DND-41 (cell line): ENCODE measurements at regions not wholly inside any gene's neighbourhood (a gene's known extent, or its start where the extent isn't known, plus 50 kb on each side); places are given as distances from the start of the nearest gene placed in this dataset.

Experiments
- ATAC-seq: fragments of 200-7000 bp; cut with Tn5 transposase; 3 replicates; pipeline ENCODE4 v1.9.1; 2021; ENCODE audit warnings: low read depth; ENCODE audit not compliant: insufficient read depth
- DNase-seq: peaks from one replicate; pipeline ENCODE4 v3.0.0-alpha.2; 2020
- H2AFZ ChIP-seq: 2 replicates; pipeline ENCODE4 v1.6.0; 2012; ENCODE audit warnings: low read depth, low read length
- H3K27ac ChIP-seq: 2 replicates; pipeline ENCODE4 v1.5.1; 2012; ENCODE audit warnings: low read length, inconsistent platforms
- H3K27me3 ChIP-seq: fragments of 200-600 bp; sonication (generic); 2 replicates; pipeline ENCODE4 v1.6.0; 2012; ENCODE audit warnings: low read length, mild to moderate bottlenecking, inconsistent platforms; ENCODE audit not compliant: insufficient read depth, poor library complexity
- H3K36me3 ChIP-seq: 2 replicates; pipeline ENCODE4 v1.5.1; 2012; ENCODE audit warnings: low read length, inconsistent platforms; ENCODE audit not compliant: insufficient read depth
- H3K4me1 ChIP-seq: 2 replicates; pipeline ENCODE4 v1.5.1; 2012; ENCODE audit warnings: mild to moderate bottlenecking, low read length; ENCODE audit not compliant: insufficient read depth
- H3K4me2 ChIP-seq: 2 replicates; pipeline ENCODE4 v1.6.0; 2012; ENCODE audit warnings: mild to moderate bottlenecking, moderate library complexity, low read length, inconsistent platforms; ENCODE audit not compliant: insufficient read depth
- H3K4me3 ChIP-seq, 2 experiments: fragments of 200-600 bp in 1 of 2; shearing (Covaris generic) in 1 of 2; 2 replicates each; pipeline ENCODE4 v1.5.1; 2012 to 2016; ENCODE audit warnings: inconsistent platforms in 2 of 2, low read length in 2 of 2, mild to moderate bottlenecking in 2 of 2, low read depth in 1 of 2, moderate library complexity in 1 of 2
- H3K79me2 ChIP-seq: 2 replicates; pipeline ENCODE4 v1.6.0; 2012; ENCODE audit warnings: low read length, inconsistent platforms; ENCODE audit not compliant: insufficient read depth
- H3K9ac ChIP-seq: 2 replicates; pipeline ENCODE4 v1.6.0; 2012; ENCODE audit warnings: low read depth, mild to moderate bottlenecking, inconsistent platforms, low read length, moderate library complexity
- H3K9me3 ChIP-seq: 2 replicates; pipeline ENCODE4 v1.5.1; 2012; ENCODE audit warnings: low read length, moderate library complexity, mild to moderate bottlenecking, inconsistent platforms; ENCODE audit not compliant: insufficient read depth, severe bottlenecking
- H4K20me1 ChIP-seq: 2 replicates; pipeline ENCODE4 v1.6.0; 2012; ENCODE audit warnings: low read length; ENCODE audit not compliant: insufficient read depth
- EZH2 ChIP-seq: IDR thresholded peaks from 3 replicates; pipeline ENCODE4 v1.6.1; 2012; ENCODE audit warnings: borderline replicate concordance, low read depth, mild to moderate bottlenecking, moderate library complexity, low read length, inconsistent platforms; ENCODE audit not compliant: severe bottlenecking
- TF ChIP-seq, protein P1 (sequence below): IDR thresholded peaks from 2 replicates; pipeline ENCODE4 v1.5.1; 2012; ENCODE audit warnings: borderline replicate concordance, low read length, moderate library complexity, mild to moderate bottlenecking; ENCODE audit not compliant: poor library complexity, severe bottlenecking; ENCODE audit errors: extremely low read depth

DNA sequence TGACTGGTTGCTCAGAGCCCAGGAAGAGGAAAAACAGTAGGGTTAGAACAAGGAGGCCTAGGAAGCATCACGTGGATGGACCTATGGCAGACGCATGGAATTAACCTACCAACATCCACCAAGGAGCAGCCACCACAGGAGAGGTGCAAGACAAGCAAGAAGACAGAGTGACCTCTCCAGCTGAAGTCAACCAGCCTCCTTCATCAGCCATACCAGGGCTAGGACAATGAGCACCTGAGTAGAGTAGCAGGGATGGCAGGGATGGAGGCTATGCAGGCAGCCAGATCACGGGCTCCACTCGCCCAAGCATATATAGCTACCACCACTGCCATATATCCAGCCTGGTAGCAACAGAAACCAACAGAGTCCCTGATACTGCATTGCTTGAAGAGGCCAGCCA, 202.1 kb upstream of the B3GAT1 start:
- H3K27me3 ChIP-seq, result no peaks in the 10 kb centered on the region
- H3K4me3 ChIP-seq, result no peak overlapping the region
- H3K79me2 ChIP-seq, result no peaks in the 10 kb centered on the region
- no peaks in the 10 kb centered on the region for H4K20me1 ChIP-seq
- DNase-seq (no peak), ATAC-seq (no peak)
- H3K9me3 ChIP-seq, result no peaks in the 10 kb centered on the region
- H3K9ac ChIP-seq, result no peak overlapping the region
- peaks cover 36% of the 10 kb centered on the region for H3K4me1 ChIP-seq
- no peak overlapping the region for H3K4me2 ChIP-seq
- H3K36me3 ChIP-seq, result no peaks in the 10 kb centered on the region
- TF ChIP-seq, protein P1, sequence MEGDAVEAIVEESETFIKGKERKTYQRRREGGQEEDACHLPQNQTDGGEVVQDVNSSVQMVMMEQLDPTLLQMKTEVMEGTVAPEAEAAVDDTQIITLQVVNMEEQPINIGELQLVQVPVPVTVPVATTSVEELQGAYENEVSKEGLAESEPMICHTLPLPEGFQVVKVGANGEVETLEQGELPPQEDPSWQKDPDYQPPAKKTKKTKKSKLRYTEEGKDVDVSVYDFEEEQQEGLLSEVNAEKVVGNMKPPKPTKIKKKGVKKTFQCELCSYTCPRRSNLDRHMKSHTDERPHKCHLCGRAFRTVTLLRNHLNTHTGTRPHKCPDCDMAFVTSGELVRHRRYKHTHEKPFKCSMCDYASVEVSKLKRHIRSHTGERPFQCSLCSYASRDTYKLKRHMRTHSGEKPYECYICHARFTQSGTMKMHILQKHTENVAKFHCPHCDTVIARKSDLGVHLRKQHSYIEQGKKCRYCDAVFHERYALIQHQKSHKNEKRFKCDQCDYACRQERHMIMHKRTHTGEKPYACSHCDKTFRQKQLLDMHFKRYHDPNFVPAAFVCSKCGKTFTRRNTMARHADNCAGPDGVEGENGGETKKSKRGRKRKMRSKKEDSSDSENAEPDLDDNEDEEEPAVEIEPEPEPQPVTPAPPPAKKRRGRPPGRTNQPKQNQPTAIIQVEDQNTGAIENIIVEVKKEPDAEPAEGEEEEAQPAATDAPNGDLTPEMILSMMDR, result no peak
- TF ChIP-seq EZH2, result no peak
- H3K27ac ChIP-seq, result no peak overlapping the region; the same call in 1 of the 2 replicates
- no peak overlapping the region for H2AFZ ChIP-seq

DNA sequence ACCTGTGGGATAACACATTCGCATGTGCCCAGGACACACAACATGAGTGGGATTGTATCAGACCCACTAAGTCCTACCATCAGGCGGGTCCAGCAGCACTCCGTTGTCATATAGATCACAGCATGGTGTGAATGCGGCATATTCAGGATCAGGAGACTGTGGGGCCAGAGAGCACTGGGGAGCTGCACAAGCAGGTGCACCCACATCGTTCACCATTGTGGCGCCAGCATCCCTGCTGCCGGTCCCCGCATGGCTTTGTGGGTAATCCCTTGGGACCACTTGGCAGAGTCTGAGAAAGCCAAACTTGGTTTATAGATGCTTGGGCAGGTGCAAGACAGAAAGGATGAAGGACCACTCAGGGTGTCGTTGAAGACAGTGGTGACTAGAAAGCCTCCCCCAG, 201.6 kb upstream of the B3GAT1 start:
- Histone ChIP-seq H3K36me3 (no peaks in the 10 kb centered on the region), H3K9ac (no peak overlapping the region), H3K9me3 (no peaks in the 10 kb centered on the region), H3K4me3 (no peak overlapping the region), H2AFZ (no peak overlapping the region), H3K27ac (no peak overlapping the region), H3K79me2 (no peaks in the 10 kb centered on the region), H3K4me2 (no peak overlapping the region), H3K27me3 (no peaks in the 10 kb centered on the region), H3K4me1 (peaks cover 31% of the 10 kb centered on the region), H4K20me1 (no peaks in the 10 kb centered on the region)
- no peak for ATAC-seq
- TF ChIP-seq, protein P1, result no peak
- TF ChIP-seq EZH2, result no peak
- peak; percentile 43 for DNase-seq

DNA sequence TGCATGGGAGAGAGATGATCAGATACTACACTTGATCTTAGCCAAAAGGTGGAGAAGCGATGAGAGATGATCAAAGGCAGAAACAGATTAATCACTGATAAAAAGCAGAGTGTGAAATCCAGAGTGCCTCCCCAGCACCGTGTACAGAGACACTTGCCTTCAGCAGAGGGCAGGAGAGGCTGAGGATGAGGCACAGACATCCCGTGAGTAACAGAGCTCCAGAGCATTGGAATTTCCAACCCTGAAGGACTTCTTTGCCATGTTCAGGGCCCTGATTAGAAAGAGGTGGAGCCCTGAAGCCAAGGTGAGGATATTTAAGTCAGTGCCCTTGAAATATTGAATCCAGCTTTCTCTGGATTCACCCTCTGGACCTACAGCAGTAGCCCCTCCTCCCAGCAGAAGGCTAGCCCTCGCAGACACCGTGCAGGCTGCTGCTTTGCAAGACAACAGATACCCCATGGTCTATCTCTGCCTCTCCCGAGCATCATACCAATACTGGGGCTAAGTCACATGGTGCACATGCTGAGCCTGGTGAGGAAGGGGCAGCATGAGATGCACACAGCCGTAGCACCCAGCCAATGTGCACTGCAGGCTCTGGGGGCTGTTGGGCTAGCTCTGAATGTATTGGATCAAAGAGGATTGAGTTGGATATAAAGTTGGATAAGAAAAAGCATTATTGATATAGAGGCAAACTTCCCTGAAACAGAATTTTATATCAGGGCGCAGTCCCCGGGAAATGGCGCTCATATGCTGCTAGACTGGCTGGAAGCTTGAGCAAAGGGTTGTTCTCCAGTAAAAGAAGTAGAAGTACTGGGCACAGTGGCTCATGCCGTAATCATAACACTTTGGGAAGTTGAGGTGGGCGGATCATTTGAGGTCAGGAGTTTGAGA, 200.3 kb upstream of the B3GAT1 start:
- DNase-seq, result no peak
- no peak for ATAC-seq
- Histone ChIP-seq H3K9ac (no peak overlapping the region), H3K27me3 (no peaks in the 10 kb centered on the region), H2AFZ (no peak overlapping the region), H3K4me2 (no peak overlapping the region), H3K4me3 (no peak overlapping the region), H3K4me1 (peaks cover 19% of the 10 kb centered on the region), H3K79me2 (no peaks in the 10 kb centered on the region), H3K36me3 (no peaks in the 10 kb centered on the region), H3K27ac (no peak overlapping the region), H4K20me1 (no peaks in the 10 kb centered on the region), H3K9me3 (no peaks in the 10 kb centered on the region)
- TF ChIP-seq, protein P1, result no peak

DNA sequence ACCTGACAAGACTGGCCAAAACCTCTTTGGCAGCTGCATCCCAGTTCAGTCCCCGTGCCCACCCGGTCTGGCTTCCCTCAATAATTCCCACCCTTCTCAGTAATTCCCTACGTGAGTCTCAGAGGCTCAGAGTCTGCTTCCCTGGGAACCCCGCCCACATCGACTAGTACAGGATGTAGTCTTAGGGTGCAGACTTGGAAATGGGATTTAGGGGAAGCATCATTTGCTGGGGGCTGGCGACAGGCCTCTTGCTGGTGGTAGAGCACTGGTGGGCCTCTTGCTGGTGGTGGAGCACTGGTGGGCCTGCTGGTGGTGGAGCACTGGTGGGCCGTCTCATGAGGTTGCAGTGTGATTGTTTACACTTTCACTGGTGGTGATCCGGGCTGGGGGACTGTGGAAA, 199.5 kb upstream of the B3GAT1 start:
- Histone ChIP-seq H3K27ac (no peak overlapping the region), H3K4me3 (no peak overlapping the region), H4K20me1 (no peaks in the 10 kb centered on the region), H3K9ac (no peak overlapping the region), H3K27me3 (no peaks in the 10 kb centered on the region), H3K36me3 (no peaks in the 10 kb centered on the region), H2AFZ (no peak overlapping the region), H3K4me2 (no peak overlapping the region), H3K4me1 (peaks cover 19% of the 10 kb centered on the region), H3K79me2 (no peaks in the 10 kb centered on the region), H3K9me3 (no peaks in the 10 kb centered on the region)
- no peak for TF ChIP-seq EZH2
- TF ChIP-seq, protein P1, result no peak
- ATAC-seq, result no peak
- no peak for DNase-seq
